ENCODE measurements at regions not wholly inside any gene's neighbourhood (a gene's known extent, or its start where the extent isn't known, plus 50 kb on each side); places are given as distances from the start of the nearest gene placed in this dataset.

GRCh38 chr11:129595038-129595962 is 219.7 kb downstream of the BARX2 start:
- Histone ChIP-seq H3K27me3 (replicated peaks; ENCODE audit: control insufficient read depth, insufficient read depth, low read length) (no peaks in the 10 kb centered on the region; the same call in 1 of the 2 replicates), H3K36me3 (ENCODE audit: control insufficient read depth, insufficient read depth, low read length) (no peaks in the 10 kb centered on the region), H3K4me3 (replicated peaks; ENCODE audit: low read depth, low read length) (no peak overlapping the region)
- no peak for TF ChIP-seq CTCF (IDR thresholded peaks at IDR 0.05; ENCODE audit: insufficient read depth, low read length, poor library complexity, severe bottlenecking)
- no peak for DNase-seq (ENCODE audit: extremely low read depth, insufficient read length)

DNA sequence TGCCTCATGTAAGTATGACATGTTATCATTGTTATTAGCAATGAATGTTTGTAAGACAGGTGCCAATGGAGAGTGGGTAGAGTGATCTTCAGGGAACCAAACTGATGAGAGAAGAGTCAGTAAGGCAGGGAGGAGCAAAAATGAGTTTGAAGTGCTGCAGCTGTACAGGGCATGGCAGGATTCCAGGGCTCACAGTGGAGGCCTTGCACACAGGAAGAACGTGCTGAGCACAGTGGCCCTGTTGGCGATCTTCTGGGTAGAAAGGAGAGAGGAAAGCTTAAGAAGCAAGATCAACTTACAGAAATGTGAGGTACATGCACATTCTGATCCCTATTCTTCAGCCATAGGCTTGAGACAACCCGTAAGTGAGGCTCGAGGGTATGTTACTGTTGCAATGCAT is 219.3 kb upstream of the TMEM45B start:
- no peaks in the 10 kb centered on the region; the same call in 1 of the 2 replicates for H3K27me3 ChIP-seq (replicated peaks; ENCODE audit: control insufficient read depth, insufficient read depth, low read length)

DNA sequence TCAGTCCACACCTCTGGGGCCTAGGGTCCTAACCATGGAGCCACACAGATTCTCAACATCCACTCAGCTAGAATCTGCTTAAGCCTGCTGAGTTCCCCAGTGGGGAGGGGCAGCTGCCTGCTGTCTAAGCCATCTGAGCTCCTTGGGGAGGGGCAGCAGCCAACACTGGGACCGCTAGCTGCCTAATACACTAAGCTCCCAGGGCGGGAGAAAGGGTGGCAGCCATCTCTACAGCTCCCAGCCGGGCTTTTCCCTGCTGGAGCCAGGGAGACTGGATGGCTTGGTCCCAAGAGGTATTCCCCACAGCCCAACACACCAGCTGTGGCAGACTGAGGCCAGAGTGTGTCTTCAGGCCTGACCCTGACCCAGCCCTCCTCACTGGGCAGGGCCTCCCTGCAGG is 217.3 kb upstream of the TMEM45B start:
- DNase-seq (ENCODE audit: extremely low read depth, insufficient read length) = no peak
- no peaks in the 10 kb centered on the region for H3K36me3 ChIP-seq (ENCODE audit: control insufficient read depth, insufficient read depth, low read length)
- no peaks in the 10 kb centered on the region for H3K27me3 ChIP-seq (replicated peaks; ENCODE audit: control insufficient read depth, insufficient read depth, low read length)
- no peak for TF ChIP-seq CTCF (IDR thresholded peaks at IDR 0.05; ENCODE audit: insufficient read depth, low read length, poor library complexity, severe bottlenecking)
- H3K4me3 ChIP-seq (replicated peaks; ENCODE audit: low read depth, low read length) = no peak overlapping the region

More for the DNA sequence above, 219.3 kb upstream of the TMEM45B start:
- Histone ChIP-seq H3K36me3 (ENCODE audit: control insufficient read depth, insufficient read depth, low read length) (no peaks in the 10 kb centered on the region), H3K4me3 (replicated peaks; ENCODE audit: low read depth, low read length) (no peak overlapping the region)
- no peak for TF ChIP-seq CTCF (IDR thresholded peaks at IDR 0.05; ENCODE audit: insufficient read depth, low read length, poor library complexity, severe bottlenecking)
- DNase-seq (ENCODE audit: extremely low read depth, insufficient read length) = no peak

DNA sequence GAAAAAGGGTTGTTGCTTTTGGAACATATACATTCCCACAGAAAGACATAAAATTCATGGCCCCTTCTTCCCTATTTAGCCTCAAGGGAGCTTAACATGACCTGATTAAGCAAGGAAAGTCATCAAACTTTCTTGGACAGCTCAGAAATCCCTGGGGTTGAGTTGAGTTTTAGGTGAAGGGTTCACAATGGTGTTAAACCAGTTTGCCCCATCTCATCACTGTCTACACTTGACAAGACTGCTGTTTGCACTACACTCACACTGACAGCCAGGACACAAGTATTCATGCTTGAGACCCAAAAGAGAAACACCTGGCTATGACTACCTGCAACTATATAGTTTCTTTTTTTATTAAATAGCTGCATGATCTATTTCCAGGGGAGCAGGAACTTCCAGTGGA is 209.8 kb upstream of the TMEM45B start:
- TF ChIP-seq CTCF (IDR thresholded peaks at IDR 0.05; ENCODE audit: insufficient read depth, low read length, poor library complexity, severe bottlenecking) = no peak

DNA sequence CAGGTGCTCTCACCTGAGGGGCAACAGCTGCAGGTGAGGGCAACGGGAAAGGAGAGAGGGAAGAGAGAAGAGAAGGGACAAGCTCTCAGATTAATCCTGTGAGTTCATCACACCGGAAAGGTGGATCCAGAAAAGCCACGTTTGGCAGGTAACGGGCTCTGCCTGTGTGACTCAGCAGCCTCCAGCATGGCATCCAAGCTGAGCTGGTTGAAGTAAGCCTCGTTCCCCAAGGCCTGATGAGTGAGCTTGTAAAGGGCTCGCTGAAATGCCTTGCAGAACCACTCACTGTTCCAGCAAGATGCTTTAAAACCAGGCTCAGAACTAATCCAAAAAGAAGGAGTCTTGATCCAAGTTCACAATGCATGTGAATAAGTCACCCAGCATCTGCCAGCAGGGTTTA is 206.9 kb upstream of the TMEM45B start:
- H3K36me3 ChIP-seq (ENCODE audit: control insufficient read depth, insufficient read depth, low read length) = no peaks in the 10 kb centered on the region
- no peak overlapping the region for H3K4me3 ChIP-seq (replicated peaks; ENCODE audit: low read depth, low read length)
- no peaks in the 10 kb centered on the region for H3K27me3 ChIP-seq (replicated peaks; ENCODE audit: control insufficient read depth, insufficient read depth, low read length)
- DNase-seq (ENCODE audit: extremely low read depth, insufficient read length) = no peak
- no peak for TF ChIP-seq CTCF (IDR thresholded peaks at IDR 0.05; ENCODE audit: insufficient read depth, low read length, poor library complexity, severe bottlenecking)

More for the DNA sequence above, 209.8 kb upstream of the TMEM45B start:
- DNase-seq (ENCODE audit: extremely low read depth, insufficient read length) = no peak
- Histone ChIP-seq H3K27me3 (replicated peaks; ENCODE audit: control insufficient read depth, insufficient read depth, low read length) (no peaks in the 10 kb centered on the region), H3K36me3 (ENCODE audit: control insufficient read depth, insufficient read depth, low read length) (no peaks in the 10 kb centered on the region), H3K4me3 (replicated peaks; ENCODE audit: low read depth, low read length) (no peak overlapping the region)

Measured in GM06990 (cell line).